GM12878 (cell line): ENCODE measurements at regions not wholly inside any gene's neighbourhood (a gene's known extent, or its start where the extent isn't known, plus 50 kb on each side); places are given as distances from the start of the nearest gene placed in this dataset.

Experiments
- ATAC-seq: fragments of 200-7000 bp; cut with Tn5 transposase; 3 replicates; pipeline ENCODE4 v1.9.1; 2020; ENCODE audit warnings: mild to moderate bottlenecking, moderate library complexity
- BruUV-seq: library from RNA; stranded (reverse); fragments of 400-500 nt; replicated peaks from 2 replicates; lab custom pipeline; 2021; lab: Mats Ljungman, UMichigan
- CTCF ChIA-PET: fragments of 300-600 bp; sonication (Branson Sonifier 250); formaldehyde crosslinking; extraction: SDS; loops from one replicate; lab custom pipeline; 2021; ENCODE audit warnings: inconsistent platforms; lab: Yijun Ruan, JAX
- POLR2A ChIA-PET: fragments of 350-600 bp; formaldehyde crosslinking; extraction: SDS; loops from one replicate; lab custom pipeline; 2021; ENCODE audit warnings: inconsistent platforms; lab: Charles Lee
- RAD21 ChIA-PET: fragments of 300-600 bp; sonication (Branson Sonifier 250); formaldehyde crosslinking; loops from one replicate; lab custom pipeline; 2023; ENCODE audit warnings: antibody characterized with exemption; ENCODE audit not compliant: unreplicated experiment; lab: Charles Lee
- SMC1A ChIA-PET: fragments of 300-600 bp; sonication (Branson Sonifier 250); formaldehyde crosslinking; loops from one replicate; lab custom pipeline; 2023; ENCODE audit not compliant: unreplicated experiment, uncharacterized antibody; lab: Charles Lee
- DNase-seq: peaks from one replicate; pipeline ENCODE4 v3.0.0-alpha.2; 2011; ENCODE audit warnings: low read depth, low spot score
- FAIRE-seq: peaks from 3 replicates; lab custom pipeline; 2011; peaks lifted over from hg19 to GRCh38; lab: Jason Lieb, UNC
- H2AFZ ChIP-seq: 2 replicates; pipeline ENCODE4 v1.6.0; 2011; ENCODE audit warnings: low read depth, low read length, control low read depth; ENCODE audit not compliant: control insufficient read depth
- H3K27ac ChIP-seq: 2 replicates; pipeline ENCODE4 v1.5.1; 2011; ENCODE audit warnings: control low read depth; ENCODE audit not compliant: control insufficient read depth, insufficient read depth
- H3K27me3 ChIP-seq, 2 experiments: replicated peaks in 1 of 2; 2 replicates each; pipeline versions ENCODE4 v1.6.0 to v1.6.1; 2011; ENCODE audit warnings: low read length in 1 of 2; ENCODE audit not compliant: control insufficient read depth in 2 of 2, insufficient read depth in 2 of 2
- H3K36me3 ChIP-seq, 2 experiments: 2 replicates each; pipeline ENCODE4 v1.5.1; 2011; ENCODE audit warnings: low read length in 1 of 2; ENCODE audit not compliant: control insufficient read depth in 2 of 2, insufficient read depth in 2 of 2
- H3K4me1 ChIP-seq: 2 replicates; pipeline ENCODE4 v1.6.1; 2011; ENCODE audit warnings: mild to moderate bottlenecking, low read length, moderate library complexity, mixed read lengths; ENCODE audit not compliant: control insufficient read depth, insufficient read depth
- H3K4me2 ChIP-seq: 2 replicates; pipeline ENCODE4 v1.6.0; 2011; ENCODE audit warnings: control low read depth; ENCODE audit not compliant: control insufficient read depth, insufficient read depth
- H3K4me3 ChIP-seq: fragments of 200-600 bp; sonication (generic); 2 replicates; pipeline ENCODE4 v1.5.1; 2016
- H3K79me2 ChIP-seq: 2 replicates; pipeline ENCODE4 v1.6.0; 2011; ENCODE audit warnings: low read length; ENCODE audit not compliant: control insufficient read depth, insufficient read depth
- H3K9ac ChIP-seq: 2 replicates; pipeline ENCODE4 v1.8.0; 2011; ENCODE audit warnings: low read length, control low read depth, mixed read lengths; ENCODE audit not compliant: control insufficient read depth, insufficient read depth
- H3K9me3 ChIP-seq: replicated peaks from 3 replicates; pipeline ENCODE4 v1.5.1; 2011; ENCODE audit warnings: mild to moderate bottlenecking, low read length; ENCODE audit not compliant: control insufficient read depth, insufficient read depth
- H4K20me1 ChIP-seq: 2 replicates; pipeline ENCODE4 v1.6.0; 2011; ENCODE audit not compliant: control insufficient read depth, insufficient read depth
- BACH1 ChIP-seq: fragments of 450-650 bp; IDR thresholded peaks from 2 replicates; pipeline ENCODE4 v1.6.1; 2017; ENCODE audit warnings: mild to moderate bottlenecking, borderline replicate concordance
- BCL3 ChIP-seq: IDR thresholded peaks from 2 replicates; pipeline ENCODE4 v1.6.1; 2011; ENCODE audit warnings: borderline replicate concordance, low read depth, mild to moderate bottlenecking, moderate library complexity, low read length; ENCODE audit not compliant: insufficient read depth, poor library complexity, severe bottlenecking
- SREBF2 ChIP-seq: IDR thresholded peaks from 2 replicates; pipeline ENCODE4 v1.6.1; 2012; ENCODE audit warnings: mild to moderate bottlenecking, low read length
- SUPT20H ChIP-seq: IDR thresholded peaks from 2 replicates; pipeline ENCODE4 v1.6.1; 2011; ENCODE audit warnings: low read depth, mild to moderate bottlenecking, low read length, moderate library complexity, borderline replicate concordance; ENCODE audit not compliant: control insufficient read depth
- ZNF274 ChIP-seq: IDR thresholded peaks from one replicate; pipeline ENCODE4 v1.8.0; 2011; ENCODE audit not compliant: insufficient read length, insufficient read depth
- WGBS: methylation state at CpG from one replicate; pipeline ENCODE4 v1.1.6; 2016; ENCODE audit warnings: low lambda C conversion rate; ENCODE audit not compliant: insufficient replicate concordance, insufficient coverage; ENCODE audit errors: missing lambda C conversion rate; 5-methylcytosine and 5-hydroxymethylcytosine counted together
- in situ Hi-C: fragments of 300-500 bp; cut with MboI; formaldehyde crosslinking; loops from 9 replicates; pipeline ENCODE4 v1.14.3; 2018; ENCODE audit warnings: mixed read lengths
- intact Hi-C: fragments of 100-400 bp; cut with micrococcal nuclease; formaldehyde crosslinking; loops from one replicate; pipeline ENCODE4 v1.14.2; 2022; ENCODE audit not compliant: unreplicated experiment
- TF ChIP-seq, protein P1 (sequence below): IDR thresholded peaks from 2 replicates; pipeline ENCODE4 v1.6.1; 2011; ENCODE audit warnings: low read depth, mild to moderate bottlenecking, low read length, moderate library complexity, borderline replicate concordance; ENCODE audit errors: extremely low read depth
- TF ChIP-seq, protein P2 (sequence below): fragments of 450-650 bp; conservative IDR thresholded peaks from 2 replicates; pipeline ENCODE4 v1.6.1; 2017; ENCODE audit warnings: mild to moderate bottlenecking, moderate library complexity
- TF ChIP-seq, protein P3 (sequence below): fragments of 450-650 bp; IDR thresholded peaks from 2 replicates; pipeline ENCODE4 v1.6.1; 2017; ENCODE audit warnings: mild to moderate bottlenecking, moderate library complexity

DNA sequence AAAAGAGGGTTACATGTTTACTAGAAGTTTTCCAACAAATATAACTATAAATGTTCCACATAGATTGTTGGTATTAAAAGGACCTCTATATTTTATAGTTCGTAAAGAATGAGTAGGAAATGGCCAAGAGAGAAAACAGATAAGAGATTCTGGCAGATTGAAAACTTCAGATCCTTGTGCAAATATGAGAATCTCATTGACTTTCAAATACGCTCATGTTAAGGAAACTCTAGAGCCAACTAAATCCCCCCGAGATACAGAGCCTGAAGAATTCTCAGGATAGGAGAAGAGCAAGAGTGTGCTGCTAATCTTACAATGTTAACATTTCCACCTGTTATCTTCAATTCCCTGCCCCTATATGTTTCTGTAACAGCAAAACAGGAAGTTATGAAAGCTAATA is 159.0 kb upstream of the OR13F1 start:
- Histone ChIP-seq H3K9me3 (no peaks in the 10 kb centered on the region), H3K4me2 (no peak overlapping the region), H3K4me1 (no peaks in the 10 kb centered on the region), H3K36me3 (no peaks in the 10 kb centered on the region), H3K4me3 (no peak overlapping the region), H3K27me3 (no peaks in the 10 kb centered on the region), H3K27ac (no peak overlapping the region), H2AFZ (no peak overlapping the region), H4K20me1 (no peaks in the 10 kb centered on the region), H3K79me2 (no peaks in the 10 kb centered on the region), H3K9ac (no peak overlapping the region)
- ChIA-PET CTCF (no interaction called here), RAD21 (no interaction called here), SMC1A (no interaction called here), POLR2A (no interaction called here)
- intact Hi-C loops (no loop called here), in situ Hi-C loops (no loop called here)
- no TSS peak for BruUV-seq
- DNase-seq: no peak
- no peak for TF ChIP-seq ZNF274
- TF ChIP-seq, protein P1, sequence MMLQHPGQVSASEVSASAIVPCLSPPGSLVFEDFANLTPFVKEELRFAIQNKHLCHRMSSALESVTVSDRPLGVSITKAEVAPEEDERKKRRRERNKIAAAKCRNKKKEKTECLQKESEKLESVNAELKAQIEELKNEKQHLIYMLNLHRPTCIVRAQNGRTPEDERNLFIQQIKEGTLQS: no peak
- no peak for TF ChIP-seq BACH1
- no peak for FAIRE-seq
- WGBS: 2% methylated on average over 3 of the region's 3 CpGs
- no peak for ATAC-seq

- no peak overlapping the region for H2AFZ ChIP-seq
- CTCF ChIA-PET: no interaction called here
- H4K20me1 ChIP-seq: no peaks in the 10 kb centered on the region
- H3K4me2 ChIP-seq: no peak overlapping the region
- POLR2A ChIA-PET: no interaction called here
- no peak for FAIRE-seq
- 17% methylated on average over 5 of the region's 5 CpGs for WGBS
- intact Hi-C loops (no loop called here), in situ Hi-C loops (no loop called here)
- no peak overlapping the region for H3K27ac ChIP-seq
- BruUV-seq: no TSS peak
- no peak overlapping the region for H3K9ac ChIP-seq
- SMC1A ChIA-PET: no interaction called here
- no peaks in the 10 kb centered on the region for H3K4me1 ChIP-seq
- no peak overlapping the region for H3K4me3 ChIP-seq
- no peaks in the 10 kb centered on the region for H3K36me3 ChIP-seq
- no peak for DNase-seq
- no peaks in the 10 kb centered on the region for H3K27me3 ChIP-seq
- RAD21 ChIA-PET: no interaction called here
- H3K79me2 ChIP-seq: no peaks in the 10 kb centered on the region
- ATAC-seq: no peak
- H3K9me3 ChIP-seq: no peaks in the 10 kb centered on the region
- no peak for TF ChIP-seq SUPT20H
- TF ChIP-seq, protein P2, sequence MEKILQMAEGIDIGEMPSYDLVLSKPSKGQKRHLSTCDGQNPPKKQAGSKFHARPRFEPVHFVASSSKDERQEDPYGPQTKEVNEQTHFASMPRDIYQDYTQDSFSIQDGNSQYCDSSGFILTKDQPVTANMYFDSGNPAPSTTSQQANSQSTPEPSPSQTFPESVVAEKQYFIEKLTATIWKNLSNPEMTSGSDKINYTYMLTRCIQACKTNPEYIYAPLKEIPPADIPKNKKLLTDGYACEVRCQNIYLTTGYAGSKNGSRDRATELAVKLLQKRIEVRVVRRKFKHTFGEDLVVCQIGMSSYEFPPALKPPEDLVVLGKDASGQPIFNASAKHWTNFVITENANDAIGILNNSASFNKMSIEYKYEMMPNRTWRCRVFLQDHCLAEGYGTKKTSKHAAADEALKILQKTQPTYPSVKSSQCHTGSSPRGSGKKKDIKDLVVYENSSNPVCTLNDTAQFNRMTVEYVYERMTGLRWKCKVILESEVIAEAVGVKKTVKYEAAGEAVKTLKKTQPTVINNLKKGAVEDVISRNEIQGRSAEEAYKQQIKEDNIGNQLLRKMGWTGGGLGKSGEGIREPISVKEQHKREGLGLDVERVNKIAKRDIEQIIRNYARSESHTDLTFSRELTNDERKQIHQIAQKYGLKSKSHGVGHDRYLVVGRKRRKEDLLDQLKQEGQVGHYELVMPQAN: no peak
- TF ChIP-seq BCL3: no peak
- no peak for TF ChIP-seq SREBF2
- TF ChIP-seq, protein P3, sequence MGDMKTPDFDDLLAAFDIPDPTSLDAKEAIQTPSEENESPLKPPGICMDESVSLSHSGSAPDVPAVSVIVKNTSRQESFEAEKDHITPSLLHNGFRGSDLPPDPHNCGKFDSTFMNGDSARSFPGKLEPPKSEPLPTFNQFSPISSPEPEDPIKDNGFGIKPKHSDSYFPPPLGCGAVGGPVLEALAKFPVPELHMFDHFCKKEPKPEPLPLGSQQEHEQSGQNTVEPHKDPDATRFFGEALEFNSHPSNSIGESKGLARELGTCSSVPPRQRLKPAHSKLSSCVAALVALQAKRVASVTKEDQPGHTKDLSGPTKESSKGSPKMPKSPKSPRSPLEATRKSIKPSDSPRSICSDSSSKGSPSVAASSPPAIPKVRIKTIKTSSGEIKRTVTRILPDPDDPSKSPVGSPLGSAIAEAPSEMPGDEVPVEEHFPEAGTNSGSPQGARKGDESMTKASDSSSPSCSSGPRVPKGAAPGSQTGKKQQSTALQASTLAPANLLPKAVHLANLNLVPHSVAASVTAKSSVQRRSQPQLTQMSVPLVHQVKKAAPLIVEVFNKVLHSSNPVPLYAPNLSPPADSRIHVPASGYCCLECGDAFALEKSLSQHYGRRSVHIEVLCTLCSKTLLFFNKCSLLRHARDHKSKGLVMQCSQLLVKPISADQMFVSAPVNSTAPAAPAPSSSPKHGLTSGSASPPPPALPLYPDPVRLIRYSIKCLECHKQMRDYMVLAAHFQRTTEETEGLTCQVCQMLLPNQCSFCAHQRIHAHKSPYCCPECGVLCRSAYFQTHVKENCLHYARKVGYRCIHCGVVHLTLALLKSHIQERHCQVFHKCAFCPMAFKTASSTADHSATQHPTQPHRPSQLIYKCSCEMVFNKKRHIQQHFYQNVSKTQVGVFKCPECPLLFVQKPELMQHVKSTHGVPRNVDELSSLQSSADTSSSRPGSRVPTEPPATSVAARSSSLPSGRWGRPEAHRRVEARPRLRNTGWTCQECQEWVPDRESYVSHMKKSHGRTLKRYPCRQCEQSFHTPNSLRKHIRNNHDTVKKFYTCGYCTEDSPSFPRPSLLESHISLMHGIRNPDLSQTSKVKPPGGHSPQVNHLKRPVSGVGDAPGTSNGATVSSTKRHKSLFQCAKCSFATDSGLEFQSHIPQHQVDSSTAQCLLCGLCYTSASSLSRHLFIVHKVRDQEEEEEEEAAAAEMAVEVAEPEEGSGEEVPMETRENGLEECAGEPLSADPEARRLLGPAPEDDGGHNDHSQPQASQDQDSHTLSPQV: no peak
These were observed 153.5 kb upstream of the OR13F1 start for GRCh38 chr9:104350541-104350940.
